A549 (cell line): ENCODE measurements at regions not wholly inside any gene's neighbourhood (a gene's known extent, or its start where the extent isn't known, plus 50 kb on each side); places are given as distances from the start of the nearest gene placed in this dataset.

ENCODE experiments used
- ATAC-seq, 2 experiments: fragments of 200-7000 bp in 1 of 2; fragments of >200 bp in 1 of 2; cut with Nextera tagmentation in 1 of 2; cut with Tn5 transposase in 1 of 2; 3 replicates each; pipeline versions ENCODE4 v1.8.0 to v1.9.1; 2018 to 2020; ENCODE audit warnings: mild to moderate bottlenecking in 1 of 2, moderate library complexity in 1 of 2
- CTCF ChIA-PET: fragments of 300-600 bp; sonication (Branson Sonifier 250); formaldehyde crosslinking; extraction: SDS; loops from one replicate; lab custom pipeline; 2021; ENCODE audit warnings: antibody characterized with exemption, inconsistent platforms; lab: Yijun Ruan, JAX
- POLR2A ChIA-PET: fragments of 350-600 bp; formaldehyde crosslinking; extraction: SDS; loops from one replicate; lab custom pipeline; 2021; ENCODE audit warnings: antibody characterized with exemption, inconsistent platforms; lab: Yijun Ruan, JAX
- DNase-seq, 2 experiments: peaks; one replicate each; pipeline versions ENCODE4 v3.0.0 to v3.0.0-alpha.2; 2011 to 2016; ENCODE audit warnings: low read depth in 1 of 2, low spot score in 1 of 2
- FAIRE-seq: peaks from 2 replicates; lab custom pipeline; 2011; peaks lifted over from hg19 to GRCh38; lab: Jason Lieb, UNC
- H3K27ac ChIP-seq, 2 experiments: fragments of >200 bp; sonication (Bioruptor Twin); formaldehyde crosslinking; 3 replicates each; pipeline ENCODE4 v1.5.1; 2016 to 2017
- H3K4me1 ChIP-seq: fragments of >200 bp; sonication (Bioruptor Twin); formaldehyde crosslinking; 3 replicates; pipeline ENCODE4 v1.6.1; 2016
- H3K4me2 ChIP-seq: fragments of >200 bp; sonication (Bioruptor Twin); formaldehyde crosslinking; 3 replicates; pipeline ENCODE4 v1.6.1; 2016
- H3K4me3 ChIP-seq: fragments of >200 bp; sonication (Bioruptor Twin); formaldehyde crosslinking; 3 replicates; pipeline ENCODE4 v1.5.1; 2016
- H3K9me3 ChIP-seq: fragments of >200 bp; sonication (Bioruptor Twin); formaldehyde crosslinking; 3 replicates; pipeline ENCODE4 v1.6.1; 2016
- BHLHE40 ChIP-seq: IDR thresholded peaks from 2 replicates; pipeline ENCODE4 v1.6.1; 2012; ENCODE audit warnings: low read depth, low read length, inconsistent platforms
- CBX8 ChIP-seq: fragments of 200-600 bp; sonication (generic); IDR thresholded peaks from 2 replicates; pipeline ENCODE4 v1.6.1; 2016
- EHF ChIP-seq: fragments of 250-450 bp; sonication (Bioruptor Pico); IDR thresholded peaks from 2 replicates; pipeline ENCODE4 v1.5.0; 2020; ENCODE audit warnings: mild to moderate bottlenecking
- EP300 ChIP-seq, 2 experiments: fragments of >200 bp; sonication (Bioruptor Twin); formaldehyde crosslinking; IDR thresholded peaks; 2 replicates in 1 of 2; 3 replicates in 1 of 2; pipeline ENCODE4 v1.6.1; 2016 to 2017
- ESRRA ChIP-seq: fragments of 150-350 bp; IDR thresholded peaks from 2 replicates; pipeline ENCODE4 v1.6.1; 2014; ENCODE audit warnings: mild to moderate bottlenecking, low read length, borderline replicate concordance
- FOSB ChIP-seq: fragments of 250-450 bp; sonication (Bioruptor Pico); IDR thresholded peaks from 2 replicates; pipeline ENCODE4 v1.5.0; 2020; ENCODE audit warnings: mild to moderate bottlenecking, moderate library complexity
- FOXS1 ChIP-seq: fragments of 250-450 bp; sonication (Bioruptor Pico); IDR thresholded peaks from 2 replicates; pipeline ENCODE4 v1.5.0; 2020; ENCODE audit warnings: mild to moderate bottlenecking, moderate library complexity
- HOXA7 ChIP-seq: fragments of 250-450 bp; sonication (Bioruptor Pico); IDR thresholded peaks from 2 replicates; pipeline ENCODE4 v1.5.0; 2020; ENCODE audit warnings: mild to moderate bottlenecking, moderate library complexity
- HOXB5 ChIP-seq: fragments of 250-450 bp; sonication (Bioruptor Pico); IDR thresholded peaks from 2 replicates; pipeline ENCODE4 v1.5.0; 2020; ENCODE audit warnings: mild to moderate bottlenecking, moderate library complexity
- JUN ChIP-seq, 2 experiments: fragments of >200 bp; sonication (Bioruptor Twin); formaldehyde crosslinking; IDR thresholded peaks; 2 replicates in 1 of 2; 3 replicates in 1 of 2; pipeline ENCODE4 v1.6.1; 2016 to 2017
- MAZ ChIP-seq: fragments of 150-350 bp; IDR thresholded peaks from 2 replicates; pipeline ENCODE4 v1.6.1; 2014; ENCODE audit warnings: antibody characterized with exemption, low read depth, low read length, borderline replicate concordance
- NPAS2 ChIP-seq: fragments of 250-450 bp; sonication (Bioruptor Pico); IDR thresholded peaks from 2 replicates; pipeline ENCODE4 v1.8.0; 2022; ENCODE audit warnings: mild to moderate bottlenecking, moderate library complexity, borderline replicate concordance
- POLR2A ChIP-seq: IDR thresholded peaks from 2 replicates; pipeline ENCODE4 v1.6.1; 2012; ENCODE audit warnings: mild to moderate bottlenecking, low read length
- POLR2AphosphoS2 ChIP-seq: conservative IDR thresholded peaks from 2 replicates; pipeline ENCODE4 v1.6.1; 2012; ENCODE audit warnings: low read length, improper control_type of control experiment, inconsistent platforms
- RAD21 ChIP-seq, 2 experiments: fragments of >200 bp in 1 of 2; sonication (Bioruptor Twin) in 1 of 2; formaldehyde crosslinking in 1 of 2; IDR thresholded peaks in 1 of 2; conservative IDR thresholded peaks in 1 of 2; 2 replicates in 1 of 2; 3 replicates in 1 of 2; pipeline ENCODE4 v1.6.1; 2012 to 2018; ENCODE audit warnings: inconsistent platforms in 1 of 2
- RARB ChIP-seq: fragments of 250-450 bp; sonication (Bioruptor Pico); IDR thresholded peaks from 2 replicates; pipeline ENCODE4 v1.8.0; 2021; ENCODE audit warnings: mild to moderate bottlenecking, moderate library complexity
- RCOR1 ChIP-seq: fragments of 150-350 bp; IDR thresholded peaks from 2 replicates; pipeline ENCODE4 v1.6.1; 2014; ENCODE audit warnings: antibody characterized with exemption, low read length, low read depth
- RFX5 ChIP-seq: fragments of 450-650 bp; IDR thresholded peaks from 2 replicates; pipeline ENCODE4 v1.7.1; 2014; ENCODE audit warnings: antibody characterized with exemption, mild to moderate bottlenecking, moderate library complexity
- SMC3 ChIP-seq: fragments of >200 bp; sonication (Bioruptor Twin); formaldehyde crosslinking; IDR thresholded peaks from 3 replicates; pipeline ENCODE4 v1.6.1; 2018; ENCODE audit warnings: inconsistent platforms
- SREBF2 ChIP-seq: fragments of 450-650 bp; IDR thresholded peaks from 2 replicates; pipeline ENCODE4 v1.6.1; 2014; ENCODE audit warnings: mild to moderate bottlenecking, moderate library complexity
- TFCP2L1 ChIP-seq: fragments of 250-450 bp; sonication (Bioruptor Pico); IDR thresholded peaks from 2 replicates; pipeline ENCODE4 v1.5.0; 2021; ENCODE audit warnings: mild to moderate bottlenecking
- TP53 ChIP-seq: fragments of 250-450 bp; sonication (Bioruptor Pico); IDR thresholded peaks from 2 replicates; pipeline ENCODE4 v1.5.0; 2021; ENCODE audit warnings: mild to moderate bottlenecking, moderate library complexity
- ZFP36 ChIP-seq: fragments of 450-650 bp; IDR thresholded peaks from 2 replicates; pipeline ENCODE4 v1.6.1; 2014; ENCODE audit warnings: borderline replicate concordance; ENCODE audit not compliant: partially characterized antibody
- ZNF302 ChIP-seq: fragments of 250-450 bp; sonication (Bioruptor Pico); IDR thresholded peaks from 2 replicates; pipeline ENCODE4 v1.9.0; 2021; ENCODE audit warnings: inconsistent platforms, mild to moderate bottlenecking, moderate library complexity
- ZSCAN20 ChIP-seq: fragments of 250-450 bp; sonication (Bioruptor Pico); IDR thresholded peaks from 2 replicates; pipeline ENCODE4 v1.8.0; 2022; ENCODE audit warnings: mild to moderate bottlenecking, moderate library complexity
- WGBS: methylation state at CpG from one replicate; pipeline ENCODE4 v1.1.6; 2017; ENCODE audit errors: missing lambda C conversion rate; 5-methylcytosine and 5-hydroxymethylcytosine counted together
- TF ChIP-seq, protein P1 (sequence below): fragments of 450-650 bp; IDR thresholded peaks from 2 replicates; pipeline ENCODE4 v1.6.1; 2014; ENCODE audit warnings: antibody characterized with exemption
- TF ChIP-seq, protein P2 (sequence below): fragments of >200 bp; sonication (Bioruptor Twin); formaldehyde crosslinking; IDR thresholded peaks from 3 replicates; pipeline ENCODE4 v1.5.1; 2016
- TF ChIP-seq, protein P3 (sequence below): fragments of 250-450 bp; sonication (Bioruptor Pico); IDR thresholded peaks from 2 replicates; pipeline ENCODE4 v1.5.0; 2020; ENCODE audit warnings: low read depth, mild to moderate bottlenecking, moderate library complexity

DNA sequence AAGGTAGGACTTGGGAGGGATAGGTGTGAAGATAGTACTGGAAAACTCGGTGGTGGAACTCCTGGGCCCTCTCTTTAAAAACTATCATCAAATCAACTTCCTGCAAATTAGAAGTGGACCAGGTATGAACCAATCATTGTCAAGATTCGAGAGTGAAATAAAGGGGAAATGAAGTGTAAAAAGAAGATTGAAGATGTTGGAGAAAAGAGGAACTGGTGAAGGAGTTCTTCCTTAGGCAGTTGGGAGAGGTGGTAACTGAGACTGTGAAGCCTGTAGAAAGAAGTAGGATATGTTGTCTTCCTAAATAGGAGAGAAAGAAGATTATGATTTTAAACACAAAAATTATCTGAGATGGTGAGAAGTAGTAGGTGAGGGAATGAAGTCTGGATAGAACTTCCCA is 212.2 kb downstream of the PPP1R2C start:
- Histone ChIP-seq H3K27ac (no peak overlapping the region), H3K4me1 (no peaks in the 10 kb centered on the region), H3K9me3 (no peaks in the 10 kb centered on the region), H3K4me3 (no peak overlapping the region), H3K4me2 (no peak overlapping the region)
- ChIA-PET POLR2A (no interaction called here), CTCF (no interaction called here)
- WGBS: 5% methylated on average over 2 of the region's 2 CpGs
- no peak for DNase-seq
- FAIRE-seq: no peak
- TF ChIP-seq EP300 (IDR thresholded peaks at IDR 0.05): no peak
- no peak for TF ChIP-seq RCOR1
- no peak for TF ChIP-seq CBX8
- TF ChIP-seq JUN (IDR thresholded peaks at IDR 0.05): no peak
- TF ChIP-seq ZFP36: no peak
- TF ChIP-seq ZSCAN20 (CRISPR knock-in tag): no peak
- TF ChIP-seq MAZ: no peak
- TF ChIP-seq, protein P1, sequence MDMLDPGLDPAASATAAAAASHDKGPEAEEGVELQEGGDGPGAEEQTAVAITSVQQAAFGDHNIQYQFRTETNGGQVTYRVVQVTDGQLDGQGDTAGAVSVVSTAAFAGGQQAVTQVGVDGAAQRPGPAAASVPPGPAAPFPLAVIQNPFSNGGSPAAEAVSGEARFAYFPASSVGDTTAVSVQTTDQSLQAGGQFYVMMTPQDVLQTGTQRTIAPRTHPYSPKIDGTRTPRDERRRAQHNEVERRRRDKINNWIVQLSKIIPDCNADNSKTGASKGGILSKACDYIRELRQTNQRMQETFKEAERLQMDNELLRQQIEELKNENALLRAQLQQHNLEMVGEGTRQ: no peak
- TF ChIP-seq POLR2A: no peak
- TF ChIP-seq SMC3: no peak
- TF ChIP-seq RAD21 (conservative IDR thresholded peaks at IDR 0.05 in 1 of 2, IDR thresholded peaks at IDR 0.05 in 1 of 2): no peak
- TF ChIP-seq RFX5: no peak
- TF ChIP-seq NPAS2 (CRISPR knock-in tag): no peak
- TF ChIP-seq EHF (CRISPR knock-in tag): no peak
- TF ChIP-seq HOXB5: no peak
- ATAC-seq: no peak

DNA sequence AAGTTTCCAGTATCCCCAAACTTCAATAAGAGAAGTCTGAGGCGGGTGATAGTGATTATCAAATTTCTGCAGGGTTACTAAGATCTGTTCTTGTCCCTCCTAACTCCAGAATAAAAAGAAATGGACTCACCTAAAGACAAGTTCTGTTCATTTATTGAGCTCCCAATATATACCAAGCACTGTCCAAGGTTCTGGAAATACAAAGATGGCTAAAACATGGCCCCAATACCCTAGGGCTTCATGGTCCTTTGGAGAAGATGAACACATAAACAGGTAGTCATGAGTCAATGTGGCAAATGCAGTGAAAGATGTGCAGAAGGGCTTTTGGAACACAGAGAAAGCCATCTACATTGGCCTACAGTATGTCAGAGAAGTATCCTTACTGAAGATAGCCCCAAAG is 231.2 kb downstream of the PPP1R2C start:
- ChIA-PET POLR2A (no interaction called here), CTCF (no interaction called here)
- H3K4me1 ChIP-seq: no peaks in the 10 kb centered on the region
- DNase-seq: no peak
- no peak for ATAC-seq
- H3K4me2 ChIP-seq: no peak overlapping the region
- H3K9me3 ChIP-seq: no peaks in the 10 kb centered on the region
- no peak overlapping the region for H3K27ac ChIP-seq
- no peak overlapping the region for H3K4me3 ChIP-seq
- FAIRE-seq: no peak
- TF ChIP-seq EHF (CRISPR knock-in tag): no peak
- no peak for TF ChIP-seq RCOR1
- TF ChIP-seq ZSCAN20 (CRISPR knock-in tag): no peak
- TF ChIP-seq, protein P2, sequence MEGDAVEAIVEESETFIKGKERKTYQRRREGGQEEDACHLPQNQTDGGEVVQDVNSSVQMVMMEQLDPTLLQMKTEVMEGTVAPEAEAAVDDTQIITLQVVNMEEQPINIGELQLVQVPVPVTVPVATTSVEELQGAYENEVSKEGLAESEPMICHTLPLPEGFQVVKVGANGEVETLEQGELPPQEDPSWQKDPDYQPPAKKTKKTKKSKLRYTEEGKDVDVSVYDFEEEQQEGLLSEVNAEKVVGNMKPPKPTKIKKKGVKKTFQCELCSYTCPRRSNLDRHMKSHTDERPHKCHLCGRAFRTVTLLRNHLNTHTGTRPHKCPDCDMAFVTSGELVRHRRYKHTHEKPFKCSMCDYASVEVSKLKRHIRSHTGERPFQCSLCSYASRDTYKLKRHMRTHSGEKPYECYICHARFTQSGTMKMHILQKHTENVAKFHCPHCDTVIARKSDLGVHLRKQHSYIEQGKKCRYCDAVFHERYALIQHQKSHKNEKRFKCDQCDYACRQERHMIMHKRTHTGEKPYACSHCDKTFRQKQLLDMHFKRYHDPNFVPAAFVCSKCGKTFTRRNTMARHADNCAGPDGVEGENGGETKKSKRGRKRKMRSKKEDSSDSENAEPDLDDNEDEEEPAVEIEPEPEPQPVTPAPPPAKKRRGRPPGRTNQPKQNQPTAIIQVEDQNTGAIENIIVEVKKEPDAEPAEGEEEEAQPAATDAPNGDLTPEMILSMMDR: no peak
- TF ChIP-seq POLR2AphosphoS2: no peak
- no peak for TF ChIP-seq ESRRA
- TF ChIP-seq FOXS1 (CRISPR knock-in tag): no peak
- no peak for TF ChIP-seq BHLHE40
- TF ChIP-seq, protein P3, sequence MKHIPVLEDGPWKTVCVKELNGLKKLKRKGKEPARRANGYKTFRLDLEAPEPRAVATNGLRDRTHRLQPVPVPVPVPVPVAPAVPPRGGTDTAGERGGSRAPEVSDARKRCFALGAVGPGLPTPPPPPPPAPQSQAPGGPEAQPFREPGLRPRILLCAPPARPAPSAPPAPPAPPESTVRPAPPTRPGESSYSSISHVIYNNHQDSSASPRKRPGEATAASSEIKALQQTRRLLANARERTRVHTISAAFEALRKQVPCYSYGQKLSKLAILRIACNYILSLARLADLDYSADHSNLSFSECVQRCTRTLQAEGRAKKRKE (CRISPR knock-in tag): no peak
- no peak for TF ChIP-seq JUN (IDR thresholded peaks at IDR 0.05)
- no peak for TF ChIP-seq FOSB (CRISPR knock-in tag)
- no peak for TF ChIP-seq RARB
- TF ChIP-seq HOXB5: no peak
- TF ChIP-seq RAD21 (conservative IDR thresholded peaks at IDR 0.05 in 1 of 2, IDR thresholded peaks at IDR 0.05 in 1 of 2): no peak
- no peak for TF ChIP-seq TFCP2L1 (CRISPR knock-in tag)
- TF ChIP-seq TP53 (CRISPR knock-in tag): no peak
- no peak for TF ChIP-seq ZNF302 (CRISPR knock-in tag)
- no peak for TF ChIP-seq SMC3
- TF ChIP-seq SREBF2: no peak
- no peak for TF ChIP-seq HOXA7
- 0% methylated on average over 1 of the region's 1 CpG for WGBS
